HG02973 (cell line): ENCODE measurements at regions not wholly inside any gene's neighbourhood (a gene's known extent, or its start where the extent isn't known, plus 50 kb on each side); places are given as distances from the start of the nearest gene placed in this dataset.

ENCODE experiments used
- ATAC-seq: cut with Tn5 transposase; IDR thresholded peaks from one replicate; pipeline ENCODE4 v1.9.1; 2021; ENCODE audit warnings: moderate library complexity; ENCODE audit not compliant: unreplicated experiment

DNA sequence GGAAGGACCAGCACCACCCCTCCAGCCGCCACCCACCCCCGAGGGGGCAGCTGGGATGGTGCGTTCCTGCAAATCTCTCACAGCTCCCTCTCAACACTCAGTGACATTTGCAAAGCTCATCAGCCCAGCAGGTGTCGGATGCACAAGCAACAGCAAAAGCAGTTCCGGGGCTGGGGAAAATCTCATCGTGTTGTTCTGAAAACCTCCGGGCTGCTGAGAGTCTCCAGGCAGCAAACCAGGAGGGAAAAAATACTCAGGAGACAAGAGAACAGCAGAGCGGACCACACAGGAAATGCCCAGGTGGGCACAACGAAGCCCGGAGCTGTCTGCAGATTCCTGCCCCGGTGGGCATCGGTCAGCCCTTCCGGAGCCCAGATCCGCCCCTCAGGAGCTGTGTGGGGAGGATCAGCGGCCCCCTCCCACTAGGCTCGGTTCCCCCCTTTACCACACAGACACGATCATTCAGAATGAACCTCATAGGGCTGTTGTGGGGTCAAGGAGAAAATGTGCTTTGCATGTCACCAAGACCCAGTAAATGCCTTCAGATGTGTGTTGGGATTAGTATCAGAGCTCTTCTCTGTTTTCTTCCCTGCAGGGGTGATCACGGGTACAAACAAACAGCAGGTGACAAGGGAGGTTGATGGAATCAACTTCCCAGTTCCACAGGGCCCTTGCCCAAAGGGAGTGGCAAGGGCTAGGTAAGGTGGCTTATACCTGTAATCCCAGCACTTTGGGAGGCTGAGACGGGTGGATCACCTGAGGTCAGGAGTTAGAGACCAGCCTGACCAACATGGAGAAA is 127.0 kb upstream of the TIAM1 start:
- no peak for ATAC-seq

DNA sequence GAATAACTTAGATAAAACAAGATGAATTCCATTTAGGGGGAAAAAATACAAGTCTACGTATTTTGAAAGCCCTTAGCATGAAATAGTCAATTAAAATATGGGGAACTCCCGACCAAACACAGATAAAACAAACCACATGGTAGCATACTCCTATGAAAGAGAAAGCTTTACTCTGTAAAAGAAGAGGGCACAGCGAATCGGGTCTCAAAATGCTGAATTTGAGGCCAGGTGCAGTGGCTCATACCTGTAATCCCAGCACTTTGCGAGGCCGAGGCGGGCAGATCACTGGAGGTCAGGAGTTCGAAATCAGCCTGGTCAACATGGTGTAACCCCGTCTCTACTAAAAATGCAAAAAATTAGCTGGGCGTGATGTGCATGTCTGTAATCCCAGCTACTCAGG is 116.9 kb upstream of the TIAM1 start:
- ATAC-seq = no peak

DNA sequence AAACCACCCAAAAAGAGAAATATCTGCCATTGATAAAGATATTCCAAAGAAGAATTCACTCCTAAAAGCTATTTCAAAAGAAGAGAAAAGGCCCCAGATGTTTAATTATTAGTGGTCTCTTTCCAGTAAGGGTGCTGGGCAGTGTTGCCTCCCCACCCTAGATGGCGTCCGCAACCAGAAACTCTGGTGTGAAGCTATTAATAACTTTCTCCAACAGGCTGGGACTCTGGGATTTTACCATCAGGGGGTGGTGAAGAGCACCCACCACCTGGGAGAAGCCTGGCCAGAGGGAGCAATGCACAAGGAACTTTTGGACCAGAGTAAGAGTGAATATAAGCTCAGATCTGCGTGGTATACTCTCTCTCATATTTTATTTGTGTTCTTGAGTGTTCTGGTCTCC is 115.4 kb upstream of the TIAM1 start:
- no peak for ATAC-seq

DNA sequence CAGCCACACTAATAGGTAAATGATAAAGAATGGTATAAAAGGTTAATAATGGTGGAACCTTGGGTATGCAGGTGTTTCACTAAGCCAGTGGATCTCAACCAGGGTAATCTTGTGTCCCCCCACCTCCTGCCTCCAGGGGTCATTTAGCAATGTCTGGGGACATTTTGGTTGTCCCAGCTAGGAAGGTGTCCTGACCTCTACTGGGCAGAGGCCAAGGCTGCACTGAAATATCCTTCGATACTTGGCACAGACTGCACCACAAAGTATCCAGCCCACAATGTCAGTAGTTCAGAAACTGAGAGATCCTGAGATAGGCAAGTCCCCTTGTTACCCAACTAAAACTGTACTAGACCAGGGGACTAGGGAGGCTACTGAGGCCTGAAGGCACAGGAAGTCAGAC is 113.6 kb upstream of the TIAM1 start:
- ATAC-seq = no peak

DNA sequence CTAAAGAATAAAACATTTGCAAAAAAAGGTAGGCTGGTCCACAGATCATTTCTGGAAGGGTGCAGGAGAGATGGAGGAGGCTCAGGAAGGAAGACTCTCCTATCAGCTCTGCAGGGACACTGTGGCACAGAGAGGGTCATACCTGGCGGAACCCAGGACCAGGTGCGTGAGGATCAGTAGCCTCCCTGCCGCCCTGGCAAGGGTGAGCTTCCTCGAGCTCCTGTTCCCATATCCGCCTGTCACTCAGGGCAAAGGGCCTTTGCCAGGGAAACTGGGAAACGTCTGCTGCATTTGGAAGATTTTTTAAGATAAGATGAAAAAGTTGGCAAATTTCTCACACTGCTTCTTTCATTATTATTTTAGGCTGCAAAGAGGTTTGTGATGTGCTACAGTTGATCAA is 112.1 kb upstream of the TIAM1 start:
- no peak for ATAC-seq

DNA sequence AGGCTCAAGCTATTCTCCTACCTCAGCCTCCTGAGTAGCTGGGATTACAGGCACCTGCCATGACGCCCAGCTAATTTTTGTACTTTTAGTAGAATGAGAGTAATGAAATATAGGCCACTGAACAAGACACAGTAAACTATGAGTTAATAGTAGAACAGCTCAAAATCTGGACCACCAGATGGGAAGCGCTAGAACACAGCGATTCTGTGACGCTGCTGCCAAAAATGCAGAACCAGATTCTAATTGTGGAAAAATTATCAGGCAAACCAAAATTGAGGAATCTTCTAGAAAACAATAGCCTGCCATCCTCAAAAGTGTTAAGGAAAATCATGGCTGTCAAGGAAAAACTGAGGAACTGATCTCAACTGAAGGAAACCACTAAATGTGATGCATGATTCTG is 111.4 kb upstream of the TIAM1 start:
- ATAC-seq = no peak

DNA sequence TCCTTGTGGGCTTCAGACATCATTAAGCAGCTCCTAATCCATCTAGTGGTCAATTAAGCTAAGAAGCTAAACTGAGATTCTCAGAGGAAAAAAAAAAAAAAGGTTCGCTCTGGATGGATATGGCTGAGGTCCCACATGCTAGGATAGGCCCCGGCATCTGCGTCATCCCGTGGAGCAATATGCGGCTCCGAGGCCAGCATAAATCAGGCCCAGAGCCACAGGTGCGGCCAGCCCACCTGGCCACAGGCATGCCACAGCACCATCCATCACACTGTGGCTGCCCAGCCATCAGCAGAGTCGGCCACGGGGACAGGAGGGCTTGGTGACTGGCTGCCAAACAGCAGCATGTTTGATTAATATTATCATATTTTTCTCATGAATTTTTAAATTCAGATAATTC is 106.9 kb upstream of the TIAM1 start:
- no peak for ATAC-seq

DNA sequence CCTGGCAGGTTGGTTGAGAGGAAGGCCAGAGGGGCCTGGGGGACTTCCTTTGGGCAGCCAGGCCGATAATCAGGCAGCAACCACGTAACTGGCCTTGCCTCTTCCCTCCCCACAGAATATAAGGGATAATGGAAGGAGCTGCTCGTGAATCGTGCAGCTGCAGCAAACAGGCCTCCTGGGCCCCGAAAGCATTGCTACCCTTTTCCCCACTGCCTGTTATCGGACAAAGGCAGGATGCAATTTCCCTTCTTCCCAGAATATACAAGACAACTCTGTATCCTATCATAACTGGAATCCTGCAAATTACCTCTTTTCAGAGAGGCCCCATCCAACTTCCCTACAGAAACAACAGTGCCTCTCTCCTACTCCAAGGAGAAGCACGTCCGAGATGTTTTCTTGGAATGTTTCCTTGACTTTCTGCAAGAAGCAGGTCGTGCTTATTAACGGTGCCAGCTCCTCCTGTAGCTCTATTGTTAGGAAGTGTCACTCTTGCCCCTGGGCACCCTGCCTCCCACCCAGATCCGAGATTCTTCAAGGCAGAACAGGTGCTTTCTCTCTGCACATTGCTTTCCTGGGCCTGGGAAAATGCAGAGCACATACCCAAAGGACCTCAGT is 106.0 kb upstream of the TIAM1 start:
- no peak for ATAC-seq

DNA sequence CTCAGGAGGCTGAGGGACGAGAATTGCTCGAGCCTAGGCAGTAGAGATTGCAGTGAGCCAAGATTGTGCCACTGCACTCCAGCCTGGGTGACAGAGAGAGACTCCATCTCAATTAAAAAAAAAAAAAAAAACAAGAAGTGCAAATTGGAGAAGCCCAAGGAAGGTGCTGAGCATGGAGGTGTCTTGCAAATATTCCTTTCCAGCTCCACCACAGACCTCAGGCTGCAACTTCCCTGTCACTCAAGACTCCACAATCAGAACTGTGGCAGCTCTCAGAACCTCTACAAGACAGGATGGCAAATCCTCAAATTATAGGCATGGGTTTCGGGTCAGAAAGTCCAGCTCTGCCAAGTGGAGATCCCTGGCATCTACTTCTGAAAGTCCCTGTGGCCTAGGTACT is 104.4 kb upstream of the TIAM1 start:
- no peak for ATAC-seq

DNA sequence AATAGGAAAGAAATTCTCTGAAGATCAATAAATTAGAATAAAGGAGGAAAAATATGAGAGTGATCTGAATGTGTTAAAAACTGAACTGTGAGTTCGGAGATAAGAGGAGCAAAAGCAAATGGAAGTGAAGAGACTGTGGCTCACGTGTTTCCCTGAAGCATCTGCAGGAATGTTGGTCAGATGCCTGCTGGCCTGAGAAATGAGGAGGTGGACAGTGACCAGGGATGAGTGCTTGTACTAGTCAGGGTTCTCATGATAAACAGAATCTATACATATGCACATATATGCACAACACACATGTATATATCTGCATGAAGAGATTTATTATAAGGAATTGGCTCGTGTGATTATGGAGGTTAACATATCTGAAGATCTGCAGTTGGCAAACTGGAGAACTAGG is 103.4 kb upstream of the TIAM1 start:
- no peak for ATAC-seq

DNA sequence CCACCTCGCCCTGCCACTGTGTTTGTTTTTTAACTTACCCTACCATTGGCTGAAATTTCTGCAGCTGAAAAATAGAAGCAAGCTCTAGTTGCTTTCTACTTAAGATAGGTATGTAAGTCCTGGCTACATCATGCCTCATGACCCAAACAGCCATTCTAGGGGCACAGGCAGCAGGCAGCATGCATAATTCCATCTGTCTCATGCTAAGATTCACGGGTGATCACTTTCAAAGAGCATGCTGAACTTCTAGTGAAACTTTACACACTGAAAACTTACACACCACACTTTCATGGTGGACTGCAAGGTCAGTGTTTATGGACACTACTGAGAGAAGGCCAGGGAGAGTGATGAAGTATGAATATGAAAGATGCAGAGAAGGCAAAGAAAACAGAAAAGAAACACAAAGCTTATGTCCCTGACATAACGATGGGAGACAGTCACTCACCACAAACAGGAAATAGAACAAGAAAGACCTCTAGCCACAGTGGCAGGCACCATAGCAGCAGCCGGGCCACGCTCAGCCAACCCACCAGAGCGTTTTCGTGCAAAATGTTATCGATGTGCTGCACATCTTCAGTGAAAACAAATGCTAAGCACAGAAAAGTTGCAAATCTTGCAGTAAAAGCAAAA is 102.3 kb upstream of the TIAM1 start:
- no peak for ATAC-seq

DNA sequence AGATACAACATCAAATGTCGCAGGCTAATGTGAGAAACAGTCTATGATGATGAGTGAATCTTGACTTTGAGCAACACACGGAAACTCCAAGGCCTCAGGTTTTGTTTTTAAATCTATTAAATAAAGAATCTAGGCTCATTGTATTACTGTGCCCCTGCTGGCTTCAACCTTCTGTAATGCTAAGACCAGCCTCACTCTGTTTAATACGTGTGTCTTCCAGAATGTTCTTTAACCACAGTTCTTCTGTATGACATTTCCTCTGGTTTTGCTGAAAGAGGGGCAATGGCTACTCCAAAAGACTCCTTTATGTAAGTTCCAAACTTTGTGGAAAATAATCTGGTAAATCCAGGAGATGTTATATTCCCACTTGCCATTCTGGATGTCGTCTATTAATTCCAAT is 101.1 kb upstream of the TIAM1 start:
- ATAC-seq = no peak

DNA sequence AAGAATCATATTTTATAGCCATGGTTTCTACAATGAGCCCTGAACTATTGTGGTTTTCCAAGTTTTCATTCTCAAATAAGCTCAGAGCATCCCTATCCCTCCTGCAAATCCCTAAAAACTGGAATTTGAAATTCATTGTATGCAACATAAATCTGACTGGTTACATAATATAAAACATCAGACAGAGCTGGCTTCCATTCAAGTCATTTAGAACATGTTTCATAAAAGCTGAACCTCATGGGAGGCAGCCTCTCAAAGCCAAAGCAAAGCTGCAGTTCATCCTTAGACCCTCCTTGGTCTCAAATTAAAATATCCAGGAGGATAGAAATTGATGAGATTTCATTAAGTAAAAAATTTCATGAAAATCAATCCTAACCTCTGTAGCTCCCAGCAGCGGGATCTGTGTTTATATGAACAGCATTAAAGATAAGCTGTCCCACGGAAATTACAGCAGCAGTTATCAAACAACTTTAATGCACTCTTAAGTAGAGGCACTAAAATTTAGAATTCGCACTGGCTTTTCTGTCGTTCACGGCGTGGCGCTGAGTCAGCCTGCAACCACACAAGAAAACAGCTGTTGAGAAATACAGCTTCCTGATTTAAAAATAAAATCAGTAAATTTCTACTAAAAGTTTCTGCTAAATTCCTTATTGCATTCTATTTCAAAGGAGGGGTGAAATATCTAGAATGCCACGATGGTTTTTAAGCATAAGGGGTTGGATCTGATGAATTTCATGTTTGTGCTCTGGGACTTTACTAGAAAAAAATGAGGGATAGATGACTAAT is 99.9 kb upstream of the TIAM1 start:
- ATAC-seq = no peak

DNA sequence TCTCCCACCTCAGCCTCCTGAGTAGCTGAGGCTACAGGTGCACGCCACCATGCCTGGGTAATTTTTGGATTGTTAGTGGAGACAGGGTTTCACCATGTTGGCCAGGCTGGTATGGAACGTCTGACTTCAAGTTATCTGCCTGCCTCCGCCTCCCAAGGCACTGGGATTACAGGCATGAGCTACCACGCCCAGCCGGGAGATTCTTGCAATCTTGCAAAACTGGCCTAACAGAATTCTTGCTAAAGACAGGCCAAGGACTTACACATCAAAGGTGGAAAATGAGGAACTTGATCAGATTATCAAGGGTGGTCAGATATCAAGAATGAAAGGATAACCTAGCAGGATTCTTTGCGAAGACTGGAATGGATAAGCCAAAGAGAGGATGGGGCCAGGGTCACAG is 98.3 kb upstream of the TIAM1 start:
- no peak for ATAC-seq

DNA sequence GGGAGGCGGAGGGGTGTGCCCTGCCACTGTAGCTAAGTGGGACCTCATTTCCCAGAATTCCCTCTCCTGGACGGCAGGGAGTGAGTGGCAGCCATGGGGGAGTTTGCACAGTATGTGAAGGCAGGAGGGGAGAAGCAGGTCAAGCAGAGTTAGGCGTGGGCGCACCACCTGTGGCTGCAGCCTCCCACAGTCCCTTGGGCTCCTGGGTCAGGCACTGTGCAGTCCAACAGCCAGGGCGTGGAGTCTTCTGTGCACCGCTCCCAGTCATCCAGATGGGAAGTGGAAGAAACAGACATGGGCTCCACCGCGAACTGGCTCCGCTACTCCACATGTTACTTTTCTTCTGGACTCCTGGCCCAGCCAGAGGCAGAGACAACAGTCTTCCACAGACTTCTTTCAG is 85.4 kb upstream of the TIAM1 start:
- no peak for ATAC-seq

DNA sequence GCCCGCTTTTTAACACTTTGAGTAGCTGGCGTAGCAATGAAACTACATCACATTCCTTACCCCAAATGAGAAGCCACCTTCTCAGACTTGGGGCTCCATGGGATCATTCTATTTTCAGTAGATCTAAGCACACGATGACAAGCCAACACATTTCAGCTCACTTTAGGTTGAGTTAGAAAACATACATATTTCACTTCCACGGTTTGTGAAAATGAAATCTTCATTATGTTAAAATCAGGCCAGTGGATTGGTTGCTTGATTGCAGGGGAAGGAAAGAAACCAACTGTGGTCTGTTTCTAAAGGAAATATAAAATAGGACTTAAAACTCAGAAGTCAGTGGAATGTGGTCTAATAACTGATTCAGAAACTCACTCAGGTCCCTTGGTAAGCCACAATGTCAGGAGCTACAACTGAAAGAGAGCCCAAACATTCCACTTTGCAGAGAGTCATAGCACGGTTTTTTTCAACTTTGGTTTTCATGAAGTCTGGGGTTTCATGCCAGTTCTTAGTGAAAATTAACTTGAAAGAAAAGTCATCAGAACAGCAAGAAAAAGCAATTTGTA is 82.3 kb upstream of the TIAM1 start:
- ATAC-seq = no peak

DNA sequence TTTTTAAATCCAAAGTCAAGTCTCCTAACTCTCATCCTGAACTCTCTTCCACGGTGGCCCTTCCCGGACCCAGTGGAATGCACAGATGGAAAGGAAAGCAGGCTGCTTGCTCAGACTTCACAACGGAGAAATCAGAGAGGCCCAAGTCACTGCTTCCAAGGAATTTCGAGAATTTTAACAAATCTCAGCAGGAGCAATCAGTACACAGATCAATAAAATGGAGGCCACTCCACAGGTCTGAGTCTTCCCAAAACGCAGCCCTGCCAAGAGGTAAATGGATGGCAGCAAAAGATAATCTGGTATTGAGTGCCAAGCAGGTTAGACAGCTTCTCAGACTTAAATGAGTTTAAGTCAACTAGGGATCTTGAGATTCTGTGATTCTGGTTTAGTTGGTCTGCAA is 81.1 kb upstream of the TIAM1 start:
- no peak for ATAC-seq

DNA sequence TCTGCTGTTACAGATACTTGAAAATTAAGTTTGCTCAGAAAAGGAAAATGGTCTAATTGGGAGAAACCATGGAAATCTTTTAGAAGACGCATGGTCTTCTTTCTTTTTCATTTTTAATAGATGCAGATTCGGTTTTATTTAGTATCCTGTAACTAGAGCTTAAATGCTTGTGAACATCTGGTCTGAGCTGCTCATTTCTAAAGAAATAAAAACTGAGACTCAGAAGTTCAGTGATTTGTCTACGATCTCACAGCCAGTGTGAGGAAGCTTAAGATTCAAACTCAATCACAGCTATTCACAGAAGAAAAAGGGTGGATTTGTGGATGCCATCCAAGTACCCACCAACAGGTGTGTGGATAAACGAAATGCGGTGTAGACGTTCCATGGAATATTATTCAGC is 80.0 kb upstream of the TIAM1 start:
- ATAC-seq = no peak

DNA sequence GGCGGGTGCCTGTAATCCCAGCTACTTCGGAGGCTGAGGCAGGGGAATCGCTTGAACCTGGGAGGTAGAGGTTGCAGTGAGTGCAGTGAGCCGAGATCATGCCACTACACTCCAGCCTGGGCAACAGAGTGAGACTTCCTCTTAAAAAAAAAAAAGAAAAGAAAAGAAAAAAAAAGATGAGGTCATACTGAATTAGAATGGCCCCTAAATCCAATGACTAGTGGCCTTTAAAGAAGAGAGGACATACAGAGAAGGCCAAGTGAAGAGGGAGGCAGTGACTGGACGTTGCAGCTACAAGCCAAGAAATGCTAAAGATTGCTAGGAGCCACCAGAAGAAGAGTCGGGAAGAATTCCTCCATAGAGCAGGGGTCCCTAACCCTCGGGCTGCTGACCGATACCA is 76.9 kb upstream of the TIAM1 start:
- no peak for ATAC-seq

DNA sequence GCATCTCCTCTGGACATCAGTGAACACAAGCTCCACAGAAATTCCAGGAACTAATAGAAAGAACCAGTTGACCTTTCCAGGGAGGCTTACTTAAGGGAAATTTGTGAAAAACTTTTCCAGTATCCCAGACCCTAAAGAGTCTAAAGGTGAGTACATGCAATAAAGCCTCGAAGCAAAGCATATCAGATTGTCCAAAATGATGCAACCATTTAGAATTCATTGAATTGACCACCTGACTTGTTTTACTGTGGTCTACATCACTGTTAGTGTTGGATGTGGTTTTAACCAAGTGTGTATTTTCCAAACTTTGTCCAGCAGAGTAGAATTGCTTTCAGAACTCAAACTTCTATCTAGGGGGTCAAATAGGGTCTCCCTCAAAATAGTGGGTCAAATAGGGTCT is 76.3 kb upstream of the TIAM1 start:
- ATAC-seq = no peak

DNA sequence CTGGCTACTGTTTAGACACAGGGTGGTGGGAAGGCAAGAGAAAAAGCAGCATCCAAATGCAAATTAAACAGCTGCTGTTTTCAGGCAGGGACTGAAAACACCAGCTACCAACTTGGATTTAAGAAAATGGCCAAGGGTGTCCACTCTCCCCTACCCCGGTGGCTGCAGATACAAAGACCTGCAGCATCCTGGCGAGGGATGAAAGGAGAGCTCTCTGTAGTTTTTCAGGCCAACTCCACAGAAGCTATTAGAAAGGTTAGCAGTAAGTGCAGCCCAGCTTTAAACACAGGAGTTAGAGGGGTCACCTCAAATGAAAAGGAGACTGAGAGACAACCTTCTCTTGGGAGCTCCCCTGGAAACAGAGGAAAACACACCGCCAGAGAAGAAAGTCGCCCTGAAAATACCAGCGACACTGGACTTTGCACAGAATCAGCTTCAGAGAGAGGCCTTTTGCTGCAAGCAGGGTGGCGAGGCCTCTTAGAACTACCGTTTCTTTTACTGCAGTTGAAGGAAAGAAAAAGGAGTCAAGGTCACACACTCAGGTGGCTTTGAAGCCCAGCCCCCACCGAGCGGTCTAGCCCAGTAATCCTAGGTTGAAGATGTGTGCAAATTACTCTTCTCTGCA is 74.4 kb upstream of the TIAM1 start:
- ATAC-seq = no peak
